ENCODE measurements at regions not wholly inside any gene's neighbourhood (a gene's known extent, or its start where the extent isn't known, plus 50 kb on each side); places are given as distances from the start of the nearest gene placed in this dataset.

DNA sequence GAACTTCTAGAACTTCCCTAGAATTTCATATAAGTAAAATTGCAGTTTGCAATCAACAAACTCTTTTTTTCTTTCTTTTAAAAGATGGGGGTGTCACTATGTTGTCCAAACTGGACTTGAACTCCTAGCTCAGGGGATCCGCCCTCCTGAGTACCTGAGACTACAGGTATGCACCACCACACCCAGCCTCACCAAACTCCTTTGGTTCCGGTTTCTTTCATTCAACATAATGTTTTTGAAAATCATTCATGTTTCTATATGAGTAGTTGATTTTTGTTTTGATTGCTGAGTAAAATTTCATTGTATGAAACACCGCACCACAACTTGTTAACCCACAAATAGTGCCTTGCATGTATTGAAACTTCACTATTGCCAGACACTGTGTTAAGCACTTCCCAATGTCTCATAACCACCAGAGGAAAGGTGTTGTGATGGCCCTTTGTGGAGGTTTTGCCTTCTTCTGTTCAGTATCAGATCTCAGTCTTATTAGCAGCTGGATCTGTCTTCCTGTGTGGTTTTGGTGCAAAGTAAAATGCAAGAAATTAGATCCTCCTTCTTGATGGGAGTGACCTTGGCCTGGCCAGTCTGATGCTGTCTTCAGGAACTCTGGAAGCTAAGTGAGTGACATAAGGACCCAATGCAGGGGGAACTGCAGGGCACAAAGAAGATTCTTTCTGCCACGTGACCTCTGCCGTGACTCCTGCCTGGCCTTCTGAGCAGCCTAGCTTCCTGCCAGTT, 78.8 kb upstream of the UBE2E1 start:
- TF ChIP-seq REST (IDR thresholded peaks at IDR 0.05; ENCODE audit: insufficient replicate concordance, low read depth) (no peak), POLR2AphosphoS5 (IDR thresholded peaks at IDR 0.05; ENCODE audit: low read depth) (no peak)
- TF ChIP-seq, protein P1, sequence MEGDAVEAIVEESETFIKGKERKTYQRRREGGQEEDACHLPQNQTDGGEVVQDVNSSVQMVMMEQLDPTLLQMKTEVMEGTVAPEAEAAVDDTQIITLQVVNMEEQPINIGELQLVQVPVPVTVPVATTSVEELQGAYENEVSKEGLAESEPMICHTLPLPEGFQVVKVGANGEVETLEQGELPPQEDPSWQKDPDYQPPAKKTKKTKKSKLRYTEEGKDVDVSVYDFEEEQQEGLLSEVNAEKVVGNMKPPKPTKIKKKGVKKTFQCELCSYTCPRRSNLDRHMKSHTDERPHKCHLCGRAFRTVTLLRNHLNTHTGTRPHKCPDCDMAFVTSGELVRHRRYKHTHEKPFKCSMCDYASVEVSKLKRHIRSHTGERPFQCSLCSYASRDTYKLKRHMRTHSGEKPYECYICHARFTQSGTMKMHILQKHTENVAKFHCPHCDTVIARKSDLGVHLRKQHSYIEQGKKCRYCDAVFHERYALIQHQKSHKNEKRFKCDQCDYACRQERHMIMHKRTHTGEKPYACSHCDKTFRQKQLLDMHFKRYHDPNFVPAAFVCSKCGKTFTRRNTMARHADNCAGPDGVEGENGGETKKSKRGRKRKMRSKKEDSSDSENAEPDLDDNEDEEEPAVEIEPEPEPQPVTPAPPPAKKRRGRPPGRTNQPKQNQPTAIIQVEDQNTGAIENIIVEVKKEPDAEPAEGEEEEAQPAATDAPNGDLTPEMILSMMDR (IDR thresholded peaks at IDR 0.05; ENCODE audit: insufficient read depth, low read length): no peak
